ENCODE measurements at regions not wholly inside any gene's neighbourhood (a gene's known extent, or its start where the extent isn't known, plus 50 kb on each side); places are given as distances from the start of the nearest gene placed in this dataset.

GRCh38 chr13:79621902-79622301, 140.9 kb downstream of the NDFIP2 start:
- TF ChIP-seq REST (IDR thresholded peaks at IDR 0.05; ENCODE audit: insufficient read depth in 1 of 2, low read depth in 2 of 2, low read length in 2 of 2) (no peak), TAF1 (IDR thresholded peaks at IDR 0.05; ENCODE audit: borderline replicate concordance, insufficient read depth, low read length) (no peak), SIN3A (IDR thresholded peaks at IDR 0.05; ENCODE audit: borderline replicate concordance, insufficient read depth, low read length) (no peak), FOXP2 (optimal IDR thresholded peaks at IDR 0.05; ENCODE audit: borderline replicate concordance, extremely low read depth, extremely low read length, insufficient read depth) (no peak), POLR2AphosphoS5 (IDR thresholded peaks at IDR 0.05; ENCODE audit: low read depth, low read length) (no peak)

GRCh38 chr13:79621449-79621848, 140.5 kb downstream of the NDFIP2 start:
- TF ChIP-seq TAF1 (IDR thresholded peaks at IDR 0.05; ENCODE audit: borderline replicate concordance, insufficient read depth, low read length) (no peak), POLR2AphosphoS5 (IDR thresholded peaks at IDR 0.05; ENCODE audit: low read depth, low read length) (no peak), SIN3A (IDR thresholded peaks at IDR 0.05; ENCODE audit: borderline replicate concordance, insufficient read depth, low read length) (no peak), FOXP2 (optimal IDR thresholded peaks at IDR 0.05; ENCODE audit: borderline replicate concordance, extremely low read depth, extremely low read length, insufficient read depth) (no peak), REST (IDR thresholded peaks at IDR 0.05; ENCODE audit: insufficient read depth in 1 of 2, low read depth in 2 of 2, low read length in 2 of 2) (no peak)

GRCh38 chr13:79614250-79614918, 133.4 kb downstream of the NDFIP2 start:
- TF ChIP-seq SIN3A (IDR thresholded peaks at IDR 0.05; ENCODE audit: borderline replicate concordance, insufficient read depth, low read length): no peak
- no peak for TF ChIP-seq POLR2AphosphoS5 (IDR thresholded peaks at IDR 0.05; ENCODE audit: low read depth, low read length)
- TF ChIP-seq REST (IDR thresholded peaks at IDR 0.05; ENCODE audit: insufficient read depth in 1 of 2, low read depth in 2 of 2, low read length in 2 of 2): no peak
- TF ChIP-seq TAF1 (IDR thresholded peaks at IDR 0.05; ENCODE audit: borderline replicate concordance, insufficient read depth, low read length): no peak
- no peak for TF ChIP-seq FOXP2 (optimal IDR thresholded peaks at IDR 0.05; ENCODE audit: borderline replicate concordance, extremely low read depth, extremely low read length, insufficient read depth)

- TF ChIP-seq TAF1 (IDR thresholded peaks at IDR 0.05; ENCODE audit: borderline replicate concordance, insufficient read depth, low read length): no peak
- TF ChIP-seq FOXP2 (optimal IDR thresholded peaks at IDR 0.05; ENCODE audit: borderline replicate concordance, extremely low read depth, extremely low read length, insufficient read depth): no peak
- TF ChIP-seq REST (IDR thresholded peaks at IDR 0.05; ENCODE audit: insufficient read depth in 1 of 2, low read depth in 2 of 2, low read length in 2 of 2): no peak
- TF ChIP-seq POLR2AphosphoS5 (IDR thresholded peaks at IDR 0.05; ENCODE audit: low read depth, low read length): no peak
- no peak for TF ChIP-seq SIN3A (IDR thresholded peaks at IDR 0.05; ENCODE audit: borderline replicate concordance, insufficient read depth, low read length)
Observed at GRCh38 chr13:79612604-79613003, 131.6 kb downstream of the NDFIP2 start.

Measured in PFSK-1 (cell line).